SK-N-SH treated with all-trans-retinoic acid at 6 μM for 48 hours (cell line): ENCODE measurements at regions not wholly inside any gene's neighbourhood (a gene's known extent, or its start where the extent isn't known, plus 50 kb on each side); places are given as distances from the start of the nearest gene placed in this dataset.

Source experiments
- ATAC-seq: fragments of 200-7000 bp; cut with Tn5 transposase; 3 replicates; pipeline ENCODE4 v1.9.1; 2020; ENCODE audit warnings: mild to moderate bottlenecking, moderate library complexity
- ARNTL ChIP-seq: fragments of 450-650 bp; formaldehyde crosslinking; IDR thresholded peaks from 2 replicates; pipeline ENCODE4 v1.5.0; 2020; ENCODE audit warnings: low read depth, mild to moderate bottlenecking, moderate library complexity, borderline replicate concordance
- BACH2 ChIP-seq: fragments of 250-450 bp; sonication (Bioruptor Pico); IDR thresholded peaks from 2 replicates; pipeline ENCODE4 v1.9.0; 2021; ENCODE audit warnings: mild to moderate bottlenecking, borderline replicate concordance
- CREB5 ChIP-seq: fragments of 250-450 bp; sonication (Bioruptor Pico); IDR thresholded peaks from 2 replicates; pipeline ENCODE4 v1.5.1; 2020; ENCODE audit warnings: low read depth, mild to moderate bottlenecking, moderate library complexity
- CSDC2 ChIP-seq: fragments of 250-450 bp; sonication (Bioruptor Pico); IDR thresholded peaks from 2 replicates; pipeline ENCODE4 v1.5.0; 2020; ENCODE audit warnings: mild to moderate bottlenecking, moderate library complexity
- CSRNP3 ChIP-seq: fragments of 250-450 bp; sonication (Bioruptor Pico); IDR thresholded peaks from 2 replicates; pipeline ENCODE4 v1.5.1; 2021; ENCODE audit warnings: mild to moderate bottlenecking, moderate library complexity
- ESRRG ChIP-seq: fragments of 250-450 bp; sonication (Bioruptor Pico); IDR thresholded peaks from 2 replicates; pipeline ENCODE4 v1.6.1; 2021; ENCODE audit warnings: mild to moderate bottlenecking
- GLIS3 ChIP-seq: fragments of 250-450 bp; sonication (Bioruptor Pico); IDR thresholded peaks from 2 replicates; pipeline ENCODE4 v1.5.0; 2020; ENCODE audit warnings: mild to moderate bottlenecking, moderate library complexity
- ISL1 ChIP-seq: fragments of 250-450 bp; sonication (Bioruptor Pico); IDR thresholded peaks from 2 replicates; pipeline ENCODE4 v2.1.2; 2022; ENCODE audit warnings: mild to moderate bottlenecking, moderate library complexity
- OSR1 ChIP-seq: fragments of 250-450 bp; sonication (Bioruptor Pico); IDR thresholded peaks from 2 replicates; pipeline ENCODE4 v1.8.0; 2022; ENCODE audit warnings: moderate library complexity, mild to moderate bottlenecking, inconsistent platforms
- PATZ1 ChIP-seq: fragments of 250-450 bp; sonication (Bioruptor Pico); IDR thresholded peaks from 2 replicates; pipeline ENCODE4 v1.8.0; 2020; ENCODE audit warnings: mild to moderate bottlenecking, moderate library complexity, borderline replicate concordance
- PPARA ChIP-seq: fragments of 250-450 bp; sonication (Bioruptor Pico); IDR thresholded peaks from 2 replicates; pipeline ENCODE4 v1.5.0; 2020; ENCODE audit warnings: mild to moderate bottlenecking, borderline replicate concordance
- SNAI2 ChIP-seq: fragments of 250-450 bp; sonication (Bioruptor Pico); IDR thresholded peaks from 2 replicates; pipeline ENCODE4 v1.5.0; 2020; ENCODE audit warnings: mild to moderate bottlenecking, moderate library complexity
- TCF4 ChIP-seq: fragments of 250-450 bp; sonication (Bioruptor Pico); IDR thresholded peaks from 2 replicates; pipeline ENCODE4 v1.8.0; 2021; ENCODE audit warnings: mild to moderate bottlenecking, moderate library complexity, borderline replicate concordance
- TSHZ2 ChIP-seq: fragments of 250-450 bp; sonication (Bioruptor Pico); IDR thresholded peaks from 2 replicates; pipeline ENCODE4 v1.5.0; 2020; ENCODE audit warnings: mild to moderate bottlenecking, moderate library complexity
- ZC3H10 ChIP-seq: fragments of 250-450 bp; sonication (Bioruptor Pico); IDR thresholded peaks from 2 replicates; pipeline ENCODE4 v1.5.1; 2021; ENCODE audit warnings: mild to moderate bottlenecking, moderate library complexity
- ZFP3 ChIP-seq: fragments of 250-450 bp; sonication (Bioruptor Pico); IDR thresholded peaks from 2 replicates; pipeline ENCODE4 v1.5.0; 2020; ENCODE audit warnings: mild to moderate bottlenecking, moderate library complexity
- ZFP30 ChIP-seq: fragments of 450-650 bp; formaldehyde crosslinking; IDR thresholded peaks from 2 replicates; pipeline ENCODE4 v1.5.0; 2022; ENCODE audit warnings: mild to moderate bottlenecking, moderate library complexity
- ZNF565 ChIP-seq: fragments of 450-650 bp; formaldehyde crosslinking; conservative IDR thresholded peaks from 2 replicates; pipeline ENCODE4 v1.5.0; 2020; ENCODE audit warnings: low read depth, mild to moderate bottlenecking, moderate library complexity
- ZNF70 ChIP-seq: fragments of 450-650 bp; formaldehyde crosslinking; IDR thresholded peaks from 2 replicates; pipeline ENCODE4 v1.5.0; 2020; ENCODE audit warnings: mild to moderate bottlenecking, moderate library complexity
- ZNF8 ChIP-seq: fragments of 450-650 bp; formaldehyde crosslinking; IDR thresholded peaks from 2 replicates; pipeline ENCODE4 v1.5.0; 2020; ENCODE audit warnings: mild to moderate bottlenecking, moderate library complexity

- TF ChIP-seq CSRNP3 (CRISPR knock-in tag) (no peak), ZFP30 (CRISPR knock-in tag) (no peak), SNAI2 (CRISPR knock-in tag) (no peak), CREB5 (CRISPR knock-in tag) (no peak), TCF4 (no peak), ZFP3 (no peak), ZNF8 (CRISPR knock-in tag) (no peak), PPARA (CRISPR knock-in tag) (no peak), ZNF70 (CRISPR knock-in tag) (no peak)
Measured at GRCh38 chr10:121293110-121293509, 305.1 kb downstream of the FGFR2 start (continued).

GRCh38 chr10:121294630-121295029 is 303.6 kb downstream of the FGFR2 start:
- no peak for ATAC-seq
- TF ChIP-seq ZNF565 (CRISPR knock-in tag) (no peak), CSDC2 (CRISPR knock-in tag) (no peak), TCF4 (no peak), PATZ1 (no peak), BACH2 (CRISPR knock-in tag) (no peak), ARNTL (no peak), ISL1 (CRISPR knock-in tag) (no peak), ZNF70 (CRISPR knock-in tag) (no peak), ZFP3 (no peak), ZC3H10 (CRISPR knock-in tag) (no peak), ESRRG (CRISPR knock-in tag) (no peak)

GRCh38 chr10:121296378-121296777 is 301.9 kb downstream of the FGFR2 start:
- no peak for ATAC-seq
- TF ChIP-seq ZFP3 (no peak), CSRNP3 (CRISPR knock-in tag) (no peak), ARNTL (no peak), ZNF70 (CRISPR knock-in tag) (no peak), TCF4 (no peak), OSR1 (CRISPR knock-in tag) (no peak), PATZ1 (no peak), ZC3H10 (CRISPR knock-in tag) (no peak), GLIS3 (CRISPR knock-in tag) (no peak), CSDC2 (CRISPR knock-in tag) (no peak), ZNF8 (CRISPR knock-in tag) (no peak), ISL1 (CRISPR knock-in tag) (no peak), TSHZ2 (CRISPR knock-in tag) (no peak), PPARA (CRISPR knock-in tag) (no peak)
